ENCODE measurements at regions not wholly inside any gene's neighbourhood (a gene's known extent, or its start where the extent isn't known, plus 50 kb on each side); places are given as distances from the start of the nearest gene placed in this dataset.

DNA sequence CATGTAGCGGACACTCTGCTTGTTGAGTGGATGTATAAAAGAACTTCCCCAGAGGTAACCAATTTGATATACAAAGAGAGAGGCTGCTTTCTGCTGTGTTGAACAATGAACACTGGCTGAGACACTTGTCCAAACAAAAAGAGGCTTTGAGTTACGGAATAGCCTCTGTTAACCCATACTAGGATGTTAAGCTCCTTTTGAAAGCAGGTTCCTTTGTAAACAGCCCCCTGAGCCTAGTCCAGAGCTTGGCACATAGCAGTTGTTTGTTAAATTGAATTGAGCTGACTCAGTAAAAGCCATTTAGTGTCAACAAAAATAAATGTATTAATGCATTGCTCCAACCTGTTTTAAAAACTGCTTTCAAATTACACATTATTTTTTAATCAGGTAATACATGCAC, 200.1 kb downstream of the MZT1 start:
- DNase-seq (ENCODE audit: low spot score): no peak

DNA sequence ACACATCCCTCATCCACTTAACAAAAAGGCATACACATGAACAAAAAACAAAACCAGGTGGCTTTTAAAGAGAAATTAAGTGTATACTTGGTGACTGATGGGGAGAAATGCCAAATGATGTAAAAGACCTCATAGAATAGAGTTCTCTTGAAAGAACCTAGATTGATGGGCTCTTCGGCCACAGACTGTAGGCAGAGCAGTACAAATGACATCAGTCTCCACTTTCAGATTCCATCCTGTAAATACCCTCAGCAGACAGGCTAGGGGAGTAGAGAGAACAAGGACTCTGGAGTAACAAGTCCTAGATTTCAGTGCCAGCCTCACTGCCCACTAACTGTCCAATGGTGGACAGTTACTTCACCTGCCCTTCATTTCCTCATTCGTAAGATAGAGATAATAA, 203.8 kb downstream of the MZT1 start:
- DNase-seq (ENCODE audit: low spot score): no peak

DNA sequence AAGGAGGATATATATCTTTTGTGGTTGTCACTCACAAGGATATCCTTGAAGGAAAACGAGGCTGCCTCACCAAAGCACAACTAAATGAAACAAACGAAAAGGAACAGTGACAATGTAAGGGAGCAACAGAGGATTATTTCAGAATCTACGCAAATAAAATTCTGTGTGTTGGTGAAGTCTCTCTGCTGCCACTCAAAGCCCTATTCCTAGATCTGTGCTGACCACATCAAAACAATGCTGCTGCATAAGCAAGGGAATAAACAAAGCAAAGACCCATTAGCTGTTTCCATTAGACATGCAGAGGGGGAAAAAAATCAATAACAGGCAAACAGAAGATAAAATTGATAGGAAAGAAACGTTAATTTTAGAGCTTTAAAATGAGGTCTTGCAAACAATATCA, 204.4 kb downstream of the MZT1 start:
- no peak for DNase-seq (ENCODE audit: low spot score)

DNA sequence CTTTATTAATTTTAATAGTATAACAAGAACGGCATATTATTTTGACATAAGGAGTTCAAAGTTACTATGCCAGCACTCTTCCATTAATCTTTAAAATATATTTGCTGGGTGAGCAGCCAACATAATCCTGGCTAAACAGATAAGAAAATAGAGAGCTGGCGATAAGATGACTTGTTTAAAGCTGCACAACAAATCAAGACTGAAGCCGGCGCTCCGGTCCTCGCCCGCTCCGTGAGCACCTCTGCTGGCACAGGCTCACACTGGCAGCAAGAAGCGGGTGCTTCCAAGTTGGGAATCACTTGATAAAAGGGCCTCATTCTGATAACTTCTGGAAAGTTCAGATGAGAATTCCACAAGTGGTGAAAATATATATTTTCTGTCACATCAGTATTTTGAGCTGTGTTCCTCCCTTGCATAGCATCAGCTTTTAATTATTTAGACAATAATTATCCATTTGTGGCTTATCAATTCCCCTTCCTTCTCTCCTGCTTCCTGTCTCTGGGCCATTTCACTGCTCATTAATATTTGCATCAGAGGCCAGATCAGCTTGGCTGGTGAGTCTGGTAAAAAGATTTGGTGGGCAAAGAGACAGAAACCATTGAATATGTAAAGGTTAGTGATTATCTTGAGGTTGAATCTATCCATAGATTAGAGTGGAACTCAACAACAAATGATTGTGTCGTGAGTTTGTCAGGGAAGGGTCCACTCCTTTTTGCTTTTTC, 205.3 kb downstream of the MZT1 start:
- DNase-seq (ENCODE audit: low spot score): no peak

DNA sequence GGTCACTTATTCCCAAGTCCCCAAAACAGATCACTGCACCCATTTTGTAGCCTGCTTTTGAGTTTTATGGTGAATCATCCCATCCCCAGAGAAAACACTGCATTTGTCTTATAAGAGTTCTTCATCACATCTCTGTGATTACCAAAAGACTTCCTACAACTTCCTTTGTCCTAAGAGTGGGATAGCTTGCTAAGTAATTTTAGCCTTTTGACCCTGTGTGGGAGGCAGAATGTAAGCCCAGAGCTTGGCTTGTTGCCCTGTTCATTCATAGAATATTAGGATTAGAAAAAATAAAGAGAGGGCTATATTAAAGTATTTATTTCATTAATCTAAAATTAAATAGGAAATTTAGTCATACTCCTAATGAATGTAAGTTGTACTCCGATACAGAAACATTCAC, 213.3 kb downstream of the MZT1 start:
- no peak for DNase-seq (ENCODE audit: low spot score)

DNA sequence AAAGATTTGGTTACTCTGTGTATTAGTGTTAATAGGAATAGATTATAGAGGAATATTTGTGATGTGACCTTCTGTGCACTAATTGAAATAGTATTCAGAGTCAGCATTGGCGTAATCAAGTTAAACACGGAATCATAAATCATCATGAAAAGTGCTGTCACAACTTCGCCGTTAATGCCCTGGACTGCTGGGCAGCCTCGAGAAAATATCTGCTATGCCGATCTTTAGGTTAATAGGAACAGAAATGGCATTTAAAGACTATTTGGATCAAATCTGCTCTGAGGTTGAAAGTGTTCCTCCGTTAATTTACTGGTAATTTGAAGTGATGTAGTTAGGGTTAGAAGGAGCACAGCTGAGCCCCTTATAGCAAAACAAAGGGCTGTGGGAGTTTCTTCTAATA, 219.0 kb downstream of the MZT1 start:
- DNase-seq (ENCODE audit: low spot score): no peak

DNA sequence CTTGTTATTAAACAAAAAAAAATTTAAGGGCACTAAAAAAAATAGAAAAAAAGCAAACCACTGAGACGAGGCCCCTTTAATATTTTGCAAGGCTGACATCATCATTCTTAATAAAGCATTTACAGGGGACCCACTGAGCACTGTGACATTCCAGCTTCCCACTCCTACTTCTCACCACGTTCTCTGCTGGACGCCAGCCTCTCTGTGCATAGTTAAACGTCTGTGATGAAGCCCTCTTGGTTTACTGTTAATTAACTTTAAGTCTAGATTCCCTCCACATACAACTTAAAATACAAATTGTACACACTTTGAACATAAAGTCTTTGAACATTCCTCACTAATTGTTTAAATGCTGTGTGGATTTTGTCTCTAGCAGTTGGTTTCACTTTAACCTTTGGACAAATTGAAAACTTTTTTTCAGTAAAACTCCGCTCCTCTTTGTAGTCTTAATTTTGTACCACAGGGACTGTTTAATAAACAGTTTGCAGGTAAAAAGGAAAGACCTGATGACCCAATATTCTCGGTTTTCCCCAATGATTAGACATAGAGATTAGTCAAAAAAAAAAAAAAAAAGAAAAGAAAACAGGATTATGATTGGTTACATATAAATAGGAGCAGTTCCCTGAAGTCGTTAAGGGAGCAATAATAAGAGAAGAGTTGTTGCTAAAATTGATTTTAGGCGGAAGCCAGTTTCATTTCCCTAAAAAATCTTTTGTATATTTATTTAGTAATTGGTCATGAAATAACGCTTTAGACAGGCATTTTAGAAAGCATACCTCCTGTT, 219.8 kb downstream of the MZT1 start:
- DNase-seq (ENCODE audit: low spot score): no peak

DNA sequence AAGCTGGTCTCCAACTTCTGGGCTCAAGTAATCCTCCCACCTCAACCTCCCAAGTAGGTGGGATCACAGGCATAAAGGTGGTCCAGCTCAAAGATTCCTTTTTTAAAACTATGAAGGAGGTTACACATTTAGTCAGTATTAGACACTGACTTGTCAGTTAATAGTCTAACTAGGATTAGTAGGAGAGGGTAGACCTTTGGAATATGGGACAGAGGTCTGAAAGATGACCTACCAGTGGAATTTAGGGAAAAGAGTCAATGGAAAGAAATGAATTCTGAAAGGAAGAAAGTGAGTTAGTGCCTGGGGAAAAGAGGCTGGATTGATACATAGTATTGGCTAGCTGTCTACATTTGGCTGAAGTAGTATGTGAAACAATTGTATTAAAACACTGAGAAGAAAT, 220.7 kb downstream of the MZT1 start:
- DNase-seq (ENCODE audit: low spot score): no peak

DNA sequence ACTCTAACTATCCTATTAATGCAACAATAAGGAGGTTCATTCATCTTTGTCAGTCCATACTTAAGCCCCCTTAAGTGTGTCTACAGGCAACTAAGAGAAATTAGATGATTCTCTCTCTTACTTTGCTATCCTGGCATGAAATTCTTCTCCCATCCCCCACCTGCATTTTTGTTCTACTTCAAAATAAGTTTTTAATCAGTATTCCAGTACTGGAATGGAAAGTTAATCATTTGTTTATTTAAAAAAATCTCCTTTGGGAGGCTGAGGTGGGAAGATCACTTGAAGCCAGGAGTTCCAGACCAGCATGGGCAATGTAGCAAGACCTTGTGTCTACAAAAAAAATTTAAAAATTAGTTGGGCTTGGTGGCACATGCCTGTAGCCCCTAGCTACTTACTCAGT, 222.1 kb downstream of the MZT1 start:
- DNase-seq (ENCODE audit: low spot score): no peak

DNA sequence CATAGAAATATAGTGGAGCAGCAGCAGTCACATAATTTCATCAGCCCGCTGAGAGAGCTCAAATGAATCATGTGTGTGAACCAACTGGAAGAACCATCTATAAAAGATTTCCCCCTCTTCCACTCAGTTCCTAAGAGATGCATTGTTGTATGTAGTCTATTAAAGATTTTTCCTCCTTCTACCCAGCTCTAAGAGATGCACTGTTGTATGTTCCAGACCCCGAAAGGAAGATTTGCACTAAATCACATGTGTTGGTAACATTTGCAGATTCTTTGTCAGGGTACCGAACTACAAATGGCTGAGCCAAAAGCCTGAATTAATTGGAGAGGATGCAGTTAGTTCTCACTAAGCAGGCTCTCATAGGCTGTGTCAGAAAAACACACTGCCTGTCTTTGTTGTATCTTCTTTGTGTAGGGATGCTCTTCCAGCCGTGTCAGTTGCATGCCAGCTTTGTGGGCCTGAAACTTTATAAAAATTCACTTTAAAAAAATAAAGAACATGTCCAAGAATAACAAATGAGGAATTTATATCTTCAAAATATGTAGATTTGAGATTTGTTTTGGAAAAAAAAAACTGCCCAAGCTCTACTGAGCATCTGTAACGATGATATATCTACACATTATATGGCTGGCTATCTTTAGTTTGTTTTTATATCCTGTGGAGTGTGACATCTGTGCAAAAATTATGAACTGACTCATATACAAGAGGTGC, 223.1 kb downstream of the MZT1 start:
- DNase-seq (ENCODE audit: low spot score): no peak

DNA sequence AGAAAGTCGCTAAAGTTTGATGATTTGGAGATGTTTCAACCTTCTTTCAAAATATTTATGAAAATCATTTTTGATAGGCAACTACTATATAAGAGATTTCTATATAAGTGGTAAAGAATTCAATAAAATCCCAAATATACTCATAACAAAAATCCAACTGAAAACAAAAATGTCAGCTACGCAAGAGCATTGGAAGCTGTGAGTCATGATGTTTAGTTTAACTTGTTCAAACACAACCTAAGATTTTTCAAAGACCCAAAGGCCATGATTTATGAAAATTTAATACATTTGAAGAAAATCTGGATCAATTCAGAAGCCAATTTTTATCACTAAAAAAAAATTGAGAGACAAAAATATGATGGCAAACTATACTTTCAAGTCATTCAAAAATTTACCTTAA, 226.6 kb downstream of the MZT1 start:
- no peak for DNase-seq (ENCODE audit: low spot score)

DNA sequence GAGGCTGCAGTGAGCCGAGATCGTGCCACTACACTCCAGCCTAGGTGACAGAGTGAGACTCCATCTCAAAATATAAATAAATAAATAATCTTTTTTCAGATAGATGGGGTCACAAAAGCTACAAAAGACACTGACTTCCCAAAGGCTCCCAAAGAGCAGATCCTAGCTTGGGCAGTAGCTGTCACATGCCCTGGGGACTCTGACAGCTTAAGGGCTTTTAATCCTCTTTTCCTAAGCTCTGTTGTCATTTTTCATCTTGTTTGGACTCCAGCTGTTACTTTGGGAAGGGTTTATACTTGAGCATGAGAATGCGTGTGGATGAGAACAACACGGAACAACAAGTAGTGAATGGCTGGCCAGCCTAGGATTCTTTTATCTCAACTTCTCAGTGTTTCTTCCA, 231.7 kb downstream of the MZT1 start:
- DNase-seq (ENCODE audit: low spot score): no peak

DNA sequence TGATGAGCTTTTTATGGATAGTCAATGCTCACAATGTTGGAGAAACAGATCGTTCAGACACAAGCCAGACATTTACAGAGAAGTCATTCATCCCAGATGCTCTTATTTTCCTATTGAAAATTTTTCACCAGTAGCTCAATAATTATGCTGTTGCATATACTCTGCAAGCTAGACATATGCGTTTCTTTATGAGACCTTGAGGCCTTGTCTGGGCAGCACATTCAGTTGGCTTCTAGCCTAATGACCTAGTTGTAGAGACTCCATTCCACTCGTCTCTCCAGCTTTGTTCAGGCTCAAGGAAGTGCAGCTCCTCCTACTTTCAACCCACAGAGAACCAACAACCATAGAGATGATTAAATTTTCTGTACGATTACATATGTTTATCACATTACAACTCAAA, 237.7 kb downstream of the MZT1 start:
- no peak for DNase-seq (ENCODE audit: low spot score)

DNA sequence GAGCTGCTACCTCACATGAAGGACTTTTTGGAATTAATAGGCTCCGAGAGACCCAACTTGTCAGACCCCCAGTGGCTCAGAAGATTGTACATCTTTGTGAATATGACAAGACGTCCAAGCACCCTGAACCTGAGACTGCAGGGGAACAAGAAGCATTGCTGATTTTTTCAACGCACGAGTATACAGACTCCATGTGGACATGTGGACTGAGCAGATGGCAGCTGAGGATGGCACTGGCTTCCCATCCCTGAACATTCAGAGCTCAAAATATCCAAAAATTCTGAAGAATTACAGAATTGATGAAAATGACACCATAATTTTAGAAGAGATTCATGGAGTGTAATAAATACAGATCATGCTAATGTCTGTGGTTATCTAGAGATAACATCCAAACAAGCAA, 254.1 kb downstream of the MZT1 start:
- no peak for DNase-seq (ENCODE audit: low spot score)

DNA sequence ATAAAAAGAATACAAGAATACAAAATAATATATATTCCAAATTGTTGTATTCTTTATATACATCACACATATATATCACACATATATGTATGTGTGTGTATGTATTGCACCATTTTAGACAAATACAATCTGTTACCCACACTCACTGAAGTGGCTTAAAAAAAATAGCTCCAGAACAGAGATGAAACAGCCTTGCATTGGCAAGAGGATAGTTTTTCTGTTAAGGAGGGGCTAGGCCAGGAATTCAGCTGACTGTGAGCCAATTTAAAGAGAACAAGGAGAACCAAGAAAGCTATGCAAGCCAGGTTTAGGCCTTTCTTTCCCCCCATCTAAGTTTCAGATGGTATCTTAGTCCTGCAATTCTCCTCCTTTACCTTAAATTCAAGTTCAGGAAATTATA, 257.5 kb downstream of the MZT1 start:
- DNase-seq (ENCODE audit: low spot score): no peak

DNA sequence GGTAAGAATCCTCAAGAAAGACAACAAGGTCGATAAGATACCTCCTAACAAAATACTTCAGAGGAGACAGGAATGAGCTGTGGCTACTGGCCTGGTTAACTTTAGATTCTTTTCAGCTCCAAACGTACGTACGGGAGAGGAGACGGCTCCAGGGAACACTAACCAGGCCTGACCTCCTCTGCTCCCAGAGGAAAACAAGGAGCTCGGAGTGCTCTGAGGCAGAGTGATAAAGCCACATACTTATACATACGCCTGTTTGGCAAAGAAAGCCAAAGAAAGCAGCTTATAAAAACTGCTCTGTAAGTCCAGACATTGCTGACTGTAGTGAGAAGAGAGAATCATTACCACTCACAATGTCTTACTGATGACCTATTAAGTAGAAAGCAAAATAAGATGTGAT, 263.9 kb downstream of the MZT1 start:
- no peak for DNase-seq (ENCODE audit: low spot score)

DNA sequence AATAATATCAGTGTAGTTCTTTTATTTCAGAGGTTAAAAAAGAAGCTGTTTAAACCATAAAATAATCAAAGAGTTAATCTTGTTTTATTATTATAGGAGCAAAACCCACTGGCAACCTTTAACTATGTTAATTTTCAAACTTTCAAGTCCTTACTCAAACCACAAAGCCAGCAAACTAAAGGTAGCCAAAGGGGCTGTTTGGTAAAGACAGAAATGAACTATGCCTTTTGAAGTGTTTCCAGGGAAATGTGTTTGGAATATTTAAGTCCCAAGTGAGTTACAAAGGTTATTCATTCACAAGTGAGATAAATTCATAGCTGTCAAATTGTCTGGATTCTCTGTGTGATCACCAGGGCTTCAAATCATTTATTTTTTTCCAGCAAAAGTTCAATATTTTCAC, 264.7 kb downstream of the MZT1 start:
- DNase-seq (ENCODE audit: low spot score): no peak

DNA sequence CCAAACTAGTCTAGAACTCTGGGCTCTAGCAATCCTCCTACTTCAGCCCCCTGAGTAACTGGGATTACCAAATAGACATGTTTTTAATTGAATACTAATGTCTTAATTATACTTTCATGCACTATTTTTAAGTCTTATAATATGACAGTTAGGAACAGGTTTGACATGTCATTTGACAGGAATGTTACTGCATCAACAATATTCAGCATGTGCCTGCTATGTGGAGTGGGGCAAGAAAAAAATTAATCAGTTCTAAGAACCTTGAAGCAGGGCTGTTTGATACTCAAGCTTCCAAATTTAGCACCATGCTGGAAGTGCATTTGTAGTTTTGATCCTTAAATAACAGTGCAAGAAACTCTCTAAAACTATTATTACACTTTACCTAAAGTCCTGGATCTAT, 265.3 kb downstream of the MZT1 start:
- DNase-seq (ENCODE audit: low spot score): no peak

DNA sequence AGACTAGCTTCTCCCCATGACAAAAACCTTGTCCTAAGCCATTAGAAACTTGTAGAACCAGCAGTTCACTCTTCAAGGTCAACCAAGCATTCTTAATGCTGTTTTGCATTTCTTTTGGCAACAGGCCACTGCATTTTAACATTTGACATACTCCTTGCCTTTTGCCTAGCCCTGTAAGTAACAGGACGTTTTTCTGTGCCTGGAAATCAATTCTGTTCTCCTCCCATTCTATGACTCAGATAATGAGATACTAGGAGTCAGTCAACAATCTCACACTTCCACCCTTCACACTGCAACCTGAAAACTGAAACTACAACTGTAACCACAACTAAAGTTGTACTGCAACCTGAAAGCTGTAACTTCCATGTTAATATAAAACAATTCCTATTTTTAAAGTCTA, 268.7 kb downstream of the MZT1 start:
- DNase-seq (ENCODE audit: low spot score): no peak

DNA sequence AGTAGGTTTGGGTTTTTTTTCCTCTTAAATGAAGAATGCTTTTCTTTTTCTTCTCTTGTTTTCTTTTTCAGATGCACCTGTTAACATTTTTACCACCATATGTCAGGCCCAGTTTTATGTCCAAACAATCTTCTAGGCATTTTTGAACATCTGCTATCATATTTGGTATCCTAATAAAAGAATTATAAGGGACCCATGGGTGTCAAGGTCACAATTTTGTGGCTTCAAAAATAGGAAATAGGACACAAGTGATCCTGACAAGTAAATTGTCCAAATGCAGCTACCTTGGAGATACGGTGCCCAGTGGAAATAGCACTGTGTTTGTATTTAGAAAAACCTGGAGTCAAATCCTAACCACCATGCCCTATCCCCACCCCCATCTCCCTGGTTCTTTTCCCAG, 270.3 kb downstream of the MZT1 start:
- no peak for DNase-seq (ENCODE audit: low spot score)

DNA sequence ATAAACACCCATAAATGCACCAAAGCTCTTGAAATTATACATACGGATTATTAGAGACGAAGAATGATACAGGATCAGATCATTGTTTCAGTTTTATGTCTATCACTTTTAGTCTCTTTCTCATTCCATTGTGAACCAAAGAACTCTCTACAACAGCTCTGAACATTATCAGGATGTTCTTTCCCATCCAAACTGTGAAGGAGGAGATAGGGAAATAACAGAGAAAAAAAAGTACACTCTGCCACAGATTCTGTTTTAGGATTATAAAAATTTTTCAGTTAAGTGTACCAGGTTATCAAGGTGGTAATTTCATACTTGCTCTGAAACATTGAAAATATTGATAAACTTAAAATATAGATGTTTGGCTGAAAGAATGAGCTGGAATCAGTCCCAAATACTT, 270.9 kb downstream of the MZT1 start:
- no peak for DNase-seq (ENCODE audit: low spot score)

DNA sequence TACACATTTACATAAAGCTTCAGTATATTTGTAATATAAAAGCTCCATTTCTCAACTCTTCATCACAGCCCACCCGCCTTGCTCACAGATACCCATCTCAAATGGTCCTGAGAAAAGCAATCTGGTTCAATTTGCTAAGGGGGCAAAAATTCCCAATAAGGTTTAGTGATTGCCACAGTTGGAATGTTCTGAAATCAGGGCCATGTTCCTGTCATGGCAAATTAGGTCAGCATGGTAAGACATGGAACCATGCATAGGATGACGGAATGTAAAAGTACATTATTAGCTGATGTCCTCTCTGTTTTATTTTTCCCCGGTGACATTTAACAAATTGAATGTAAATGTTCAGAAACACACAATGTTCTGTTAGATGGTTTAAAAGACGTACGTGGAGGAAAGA, 274.3 kb downstream of the MZT1 start:
- DNase-seq (ENCODE audit: low spot score): no peak

DNA sequence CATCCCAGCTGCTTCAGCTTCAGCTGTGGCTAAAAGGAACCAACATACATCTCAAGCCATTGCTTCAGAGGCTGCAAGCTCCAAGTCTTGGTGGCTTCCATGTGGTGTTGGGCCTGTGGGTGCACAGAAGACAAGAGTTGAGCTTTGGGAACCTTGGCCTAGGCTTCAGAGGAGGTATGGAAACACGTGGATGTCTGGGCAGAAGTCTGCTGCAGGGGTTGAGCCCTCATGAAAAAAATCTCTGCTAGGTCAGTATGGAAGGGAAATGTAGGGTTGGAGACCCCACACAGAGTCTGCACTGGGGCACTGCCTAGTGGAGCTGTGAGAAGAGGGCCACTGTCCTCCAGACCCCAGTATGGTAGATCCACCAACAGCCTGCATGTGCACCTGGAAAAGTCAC, 279.3 kb downstream of the MZT1 start:
- no peak for DNase-seq (ENCODE audit: low spot score)
